Urothelium cell line (cell line): ENCODE measurements at regions not wholly inside any gene's neighbourhood (a gene's known extent, or its start where the extent isn't known, plus 50 kb on each side); places are given as distances from the start of the nearest gene placed in this dataset.
"Not testable (repeated sequence)": the region's sequence is repeated elsewhere in the genome, so short reads cannot be mapped to it uniquely, and the experiment has no call there.

Experiments
- DNase-seq: peaks from one replicate; pipeline ENCODE4 v3.0.0; 2011; ENCODE audit warnings: low spot score, mixed read lengths
- FAIRE-seq: peaks from 2 replicates; lab custom pipeline; 2011; peaks lifted over from hg19 to GRCh38; lab: Jason Lieb, UNC

DNA sequence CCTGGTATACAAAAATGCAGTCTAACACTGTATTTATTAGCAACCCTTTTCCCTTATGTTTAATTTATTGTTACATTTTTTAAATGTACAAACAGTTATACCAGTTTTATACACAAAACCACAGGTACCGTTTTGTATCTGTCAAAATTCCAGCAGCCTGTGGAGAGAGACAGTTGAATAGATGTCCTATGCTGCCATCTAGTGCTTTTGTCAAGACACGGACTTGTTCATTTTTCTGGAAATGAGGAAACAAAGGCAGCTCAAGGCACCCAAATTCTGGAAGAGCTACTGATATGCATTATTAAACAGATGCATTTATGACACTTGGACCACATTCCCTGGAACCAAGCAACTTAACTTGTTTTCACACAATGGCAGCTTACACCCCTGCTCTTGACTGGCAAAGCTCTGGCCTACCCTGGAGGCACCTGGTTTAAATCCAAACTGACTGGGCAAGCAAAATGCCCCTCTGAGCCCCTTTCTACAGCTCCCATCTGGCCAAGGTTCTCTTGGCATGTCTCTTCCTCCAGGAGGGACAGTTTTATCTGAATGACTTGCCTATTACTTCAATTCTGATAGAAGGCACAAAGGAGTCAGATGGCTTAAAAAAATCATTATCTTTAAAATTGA lies 286.9 kb upstream of the PRKD1 start:
- peak; percentile 42 for DNase-seq
- FAIRE-seq: no peak

DNA sequence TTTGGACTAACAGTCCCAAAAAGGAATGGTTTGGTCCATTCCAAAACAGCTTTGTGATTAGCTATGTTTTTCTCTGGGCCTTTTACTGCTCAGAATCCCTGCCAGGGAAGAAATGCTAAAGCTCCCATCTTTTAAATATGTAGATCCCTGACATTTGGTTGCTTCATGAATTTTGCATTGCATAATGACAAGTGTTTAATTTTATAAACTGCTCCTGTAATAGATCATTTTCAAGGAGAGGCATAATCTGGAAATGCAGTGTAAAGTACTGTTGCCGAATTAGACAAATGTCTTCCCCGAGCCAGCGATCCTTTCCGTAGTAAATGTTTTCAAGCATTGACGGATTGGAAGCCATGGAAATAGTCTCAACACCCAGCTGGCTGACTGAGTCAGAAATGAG lies 291.3 kb upstream of the PRKD1 start:
- DNase-seq: no peak
- no peak for FAIRE-seq

DNA sequence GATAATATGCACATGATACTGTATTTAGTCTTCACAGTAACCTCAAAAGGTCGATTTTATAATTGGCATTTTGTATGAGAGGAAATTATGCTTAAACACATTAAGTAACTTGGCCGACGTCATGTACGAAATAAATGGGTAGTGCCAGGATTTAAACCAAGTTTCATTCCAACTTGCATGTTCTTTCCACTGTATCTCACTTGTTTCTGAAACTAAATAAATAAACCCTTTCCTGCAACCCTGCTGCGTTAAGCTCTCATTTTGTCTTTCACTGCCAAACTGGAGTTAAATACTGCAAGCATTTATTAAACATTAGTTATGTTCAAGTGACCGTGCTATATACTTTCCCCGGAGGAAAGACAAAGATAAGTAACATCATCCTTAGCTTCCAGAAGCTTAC lies 293.9 kb upstream of the PRKD1 start:
- no peak for FAIRE-seq
- DNase-seq: no peak

DNA sequence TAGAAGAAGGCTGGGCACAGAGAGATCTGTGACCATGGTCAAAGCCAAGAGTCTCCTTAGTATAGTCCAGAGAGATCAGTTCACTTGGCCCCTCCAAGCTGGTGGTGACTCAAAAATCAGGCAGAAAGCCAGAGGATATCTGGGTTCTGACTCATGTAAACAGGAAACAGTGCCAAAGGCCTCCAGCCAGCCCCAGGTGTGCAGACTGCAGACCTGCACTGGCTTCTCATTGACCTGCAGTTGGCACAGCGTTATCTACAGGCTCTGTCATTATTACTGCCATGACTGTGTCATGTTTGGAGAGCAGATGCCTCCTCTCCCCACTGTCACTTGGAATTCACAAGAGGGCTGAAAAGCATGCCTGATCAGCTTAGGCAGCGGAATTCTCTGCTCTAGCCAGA lies 295.7 kb upstream of the PRKD1 start:
- DNase-seq (peak; percentile 88), FAIRE-seq (no peak)

DNA sequence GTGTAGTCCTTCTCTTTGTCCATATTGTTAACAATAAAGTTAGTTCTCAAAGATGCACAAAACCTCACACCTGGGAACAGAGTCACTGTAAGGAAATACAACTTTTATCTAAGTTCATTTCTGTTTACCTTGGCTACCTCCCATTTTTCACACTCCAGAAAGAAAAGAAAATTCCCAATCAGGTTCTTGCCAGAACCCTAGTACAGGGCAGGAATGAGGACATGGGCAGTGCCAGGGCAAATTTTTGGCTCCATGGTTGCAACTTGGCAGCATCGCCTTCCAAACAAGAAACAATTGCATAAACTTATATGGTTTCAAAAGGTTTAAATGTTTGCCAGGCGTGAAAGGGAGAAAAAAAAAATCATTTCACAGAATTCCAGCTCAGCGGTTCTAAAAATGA lies 296.3 kb upstream of the PRKD1 start:
- no peak for DNase-seq
- FAIRE-seq: no peak

DNA sequence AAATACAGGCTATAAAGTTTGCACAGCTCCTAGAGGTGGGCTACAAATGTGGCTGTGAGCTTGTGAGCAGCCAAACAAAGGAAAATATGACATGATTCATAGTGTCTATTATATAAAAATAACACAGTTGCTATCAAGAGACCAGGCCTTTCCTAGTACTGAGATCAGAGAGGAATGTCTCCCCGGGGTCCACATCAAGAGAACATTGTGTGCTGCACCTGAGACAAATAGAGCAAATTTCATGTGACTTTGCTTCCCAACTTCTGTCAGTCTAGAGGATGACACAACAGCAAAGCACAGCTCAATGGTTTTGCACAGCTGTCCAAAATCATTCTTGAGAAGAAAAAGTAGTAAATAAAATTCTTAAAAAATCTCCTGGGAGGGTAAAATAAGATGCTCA lies 297.5 kb upstream of the PRKD1 start:
- no peak for FAIRE-seq
- DNase-seq: no peak

DNA sequence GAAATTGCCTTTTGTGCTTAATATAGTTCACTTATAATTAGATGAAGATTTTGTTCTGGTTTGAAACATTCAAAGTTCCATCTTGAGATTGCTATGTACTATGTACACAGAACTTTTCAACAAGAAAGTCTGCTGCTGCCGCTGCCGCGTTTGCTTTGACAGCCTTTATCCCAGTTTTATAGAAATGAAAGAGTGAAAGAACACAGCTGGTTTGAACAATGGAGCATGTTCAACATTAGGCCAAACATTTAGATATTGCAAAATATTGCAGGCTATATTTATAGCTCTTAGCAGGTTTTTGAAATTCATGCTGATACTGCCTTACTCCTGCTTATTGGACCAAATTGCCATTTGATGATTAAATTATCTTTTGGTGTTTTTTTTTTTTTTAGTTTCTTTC lies 299.8 kb upstream of the PRKD1 start:
- DNase-seq (no peak), FAIRE-seq (no peak)

DNA sequence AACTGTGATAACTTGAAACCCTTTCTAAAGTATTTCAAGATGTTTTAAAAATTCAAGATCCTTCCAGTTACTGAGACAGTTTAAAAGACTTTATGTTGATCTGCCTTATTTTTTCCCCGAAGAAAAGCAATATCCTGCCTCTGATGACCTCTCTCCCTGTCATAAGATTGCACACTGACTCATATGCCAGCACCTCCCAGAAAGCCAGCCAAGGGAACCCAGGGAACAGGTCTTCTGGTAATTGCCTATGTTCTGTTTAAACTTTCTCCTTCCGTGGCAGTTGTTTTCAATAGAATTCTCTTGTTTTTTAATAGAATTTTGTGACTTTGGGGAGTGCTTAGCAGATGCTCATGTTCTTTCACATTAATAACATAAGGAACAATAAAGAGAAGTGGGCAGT lies 300.2 kb upstream of the PRKD1 start:
- no peak for FAIRE-seq
- DNase-seq: peak; percentile 44

DNA sequence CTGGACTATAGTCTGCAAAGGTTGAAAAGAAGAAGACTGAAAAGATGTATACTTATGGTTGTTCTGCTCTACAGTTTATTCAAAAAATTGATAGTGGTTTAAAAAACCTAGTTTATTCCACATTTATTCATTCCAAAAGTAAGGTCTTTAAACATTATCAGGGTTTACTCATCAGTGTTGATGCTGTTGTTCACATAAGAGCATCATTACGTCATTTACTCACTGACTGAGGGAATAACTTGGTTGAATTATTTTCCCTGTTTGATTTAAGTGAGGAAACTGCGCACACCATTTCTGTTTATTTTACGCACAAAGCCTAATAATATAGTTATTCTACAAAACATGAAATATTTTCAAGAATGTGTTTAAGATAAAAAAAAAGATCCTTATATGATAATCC lies 303.1 kb upstream of the PRKD1 start:
- DNase-seq (no peak), FAIRE-seq (no peak)

DNA sequence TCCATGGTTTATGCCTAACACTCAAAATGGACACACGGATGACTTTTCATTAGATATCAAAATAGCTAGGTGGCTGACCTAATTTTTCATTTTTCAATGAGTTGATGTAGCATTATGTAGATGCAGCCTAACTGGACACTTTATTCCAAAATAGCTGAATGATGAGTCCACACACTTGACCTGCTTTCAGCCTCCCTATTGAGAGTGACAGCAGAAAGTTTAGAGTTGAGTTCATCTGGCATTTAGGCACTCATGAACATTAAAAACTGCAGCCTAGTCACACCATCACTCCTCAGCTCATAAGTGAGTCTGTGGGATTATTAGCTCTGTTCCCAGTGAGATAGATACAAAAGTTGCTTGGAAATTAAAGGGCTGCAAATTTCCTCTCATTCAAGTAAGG lies 307.3 kb upstream of the PRKD1 start:
- DNase-seq: no peak
- FAIRE-seq: no peak

DNA sequence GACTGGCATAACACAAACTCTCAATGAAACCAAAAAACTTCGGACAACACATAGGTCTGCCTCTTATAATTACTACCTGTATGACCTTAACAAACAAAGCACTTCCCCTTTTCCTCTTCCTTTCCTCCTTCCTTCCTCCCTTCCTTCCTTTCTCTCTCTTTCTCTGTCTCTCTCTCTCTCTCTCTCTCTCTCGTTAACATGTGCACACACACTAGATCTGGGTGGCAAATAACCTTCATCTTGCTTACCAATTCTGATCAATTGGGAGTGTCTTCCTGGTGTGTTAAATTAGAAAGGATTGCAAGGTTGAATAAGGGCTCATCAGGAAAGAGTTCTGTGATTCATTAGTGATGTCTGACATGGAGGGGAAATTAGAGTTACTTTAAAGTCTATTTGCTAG lies 307.8 kb upstream of the PRKD1 start:
- FAIRE-seq: no peak
- DNase-seq: no peak

DNA sequence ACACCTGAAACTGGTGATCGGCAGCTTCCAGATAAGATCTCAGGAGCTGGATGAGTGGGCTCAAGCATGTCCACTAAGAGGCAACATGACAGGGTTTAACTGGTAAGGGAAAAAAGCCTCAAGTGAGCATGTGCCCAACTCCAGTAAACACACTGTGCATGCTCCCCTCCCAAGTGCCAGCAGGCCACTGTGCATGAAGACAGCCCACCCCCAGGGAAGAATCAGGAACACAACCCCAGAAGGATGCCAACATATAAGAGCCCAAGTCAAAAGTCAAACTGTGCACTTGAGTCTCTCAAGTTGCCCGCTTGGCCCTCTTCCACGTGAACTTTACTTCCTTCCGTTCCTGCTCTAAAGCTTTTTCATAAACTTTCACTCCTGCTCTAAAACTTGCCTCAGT lies 311.3 kb upstream of the PRKD1 start:
- FAIRE-seq: no peak
- no peak for DNase-seq

DNA sequence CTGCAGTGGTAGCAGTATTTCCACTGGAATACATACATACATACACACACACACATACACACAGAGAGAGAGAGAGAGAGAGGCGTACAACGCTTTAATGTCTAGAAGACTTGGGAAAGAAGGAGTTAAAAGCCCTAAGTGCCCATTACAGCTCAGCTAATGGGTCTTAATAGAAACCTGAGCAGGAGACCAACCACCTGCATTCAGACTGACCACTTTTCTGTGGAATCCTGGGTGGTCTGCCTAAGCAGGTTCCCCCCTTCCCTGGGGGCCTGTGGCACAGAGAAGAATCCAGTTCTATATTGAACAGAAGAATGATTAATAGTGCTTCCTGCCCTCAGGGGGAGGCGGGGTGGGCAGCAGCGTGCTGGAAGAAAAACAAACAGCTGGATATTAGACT lies 312.4 kb upstream of the PRKD1 start:
- FAIRE-seq (no peak), DNase-seq (no peak)

DNA sequence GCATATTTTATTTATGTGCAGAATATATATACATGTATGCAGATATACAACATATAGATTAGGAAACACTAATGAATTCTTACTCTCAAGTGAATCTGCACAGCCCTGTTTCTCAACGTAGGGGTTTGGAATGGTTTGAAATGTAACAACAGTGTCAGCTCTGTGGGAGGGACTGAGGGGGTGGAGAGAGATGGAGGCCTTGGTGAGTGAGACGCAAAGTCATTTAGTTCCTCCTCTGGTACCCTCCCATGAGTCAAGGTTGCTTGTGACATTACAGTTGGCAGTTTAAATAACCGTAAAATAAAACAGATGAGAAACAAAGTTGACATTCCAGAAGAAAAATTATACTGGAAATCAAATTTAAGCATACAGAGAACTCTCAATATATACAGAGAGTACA lies 313.0 kb upstream of the PRKD1 start:
- DNase-seq (no peak), FAIRE-seq (no peak)

DNA sequence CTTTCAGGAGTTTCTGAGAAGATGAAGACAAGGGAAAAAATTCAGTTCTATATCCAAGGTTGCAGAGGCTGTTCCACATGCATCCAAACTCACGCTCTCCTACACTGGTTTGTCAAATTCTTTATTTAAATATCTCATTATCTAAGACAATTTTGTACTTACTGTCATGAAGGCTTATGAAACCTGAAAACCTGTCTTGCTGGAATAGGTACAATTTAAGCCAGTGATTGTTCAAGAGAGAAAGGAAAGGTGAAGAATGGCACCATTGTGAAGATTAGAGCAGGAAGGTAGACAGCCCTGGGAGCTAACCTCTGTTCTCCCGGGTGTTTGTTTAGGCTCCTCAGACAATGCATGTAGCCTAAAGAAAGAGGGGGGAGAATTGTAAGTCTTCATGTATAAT lies 315.1 kb upstream of the PRKD1 start:
- FAIRE-seq: no peak

DNA sequence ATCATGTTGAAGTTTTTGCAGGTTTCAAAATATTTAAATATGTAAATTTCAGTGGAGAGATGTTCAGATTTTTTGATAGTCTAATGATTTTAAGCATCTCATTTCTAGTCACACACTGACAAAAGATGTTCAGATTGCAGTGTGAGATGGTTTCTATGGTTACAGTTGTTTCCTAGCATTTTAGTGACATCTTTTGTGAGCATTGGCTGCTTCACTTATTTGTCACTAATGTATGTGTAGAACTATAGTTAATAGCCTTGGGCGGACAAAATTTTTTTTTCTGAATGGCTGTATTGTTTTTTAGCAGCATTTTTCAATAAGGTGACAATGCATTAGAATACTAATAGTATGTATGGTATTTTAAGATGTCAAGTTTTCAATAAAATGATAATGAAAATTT lies 315.6 kb upstream of the PRKD1 start:
- DNase-seq (no peak), FAIRE-seq (no peak)

More for the DNA sequence above, 315.1 kb upstream of the PRKD1 start:
- DNase-seq: no peak

DNA sequence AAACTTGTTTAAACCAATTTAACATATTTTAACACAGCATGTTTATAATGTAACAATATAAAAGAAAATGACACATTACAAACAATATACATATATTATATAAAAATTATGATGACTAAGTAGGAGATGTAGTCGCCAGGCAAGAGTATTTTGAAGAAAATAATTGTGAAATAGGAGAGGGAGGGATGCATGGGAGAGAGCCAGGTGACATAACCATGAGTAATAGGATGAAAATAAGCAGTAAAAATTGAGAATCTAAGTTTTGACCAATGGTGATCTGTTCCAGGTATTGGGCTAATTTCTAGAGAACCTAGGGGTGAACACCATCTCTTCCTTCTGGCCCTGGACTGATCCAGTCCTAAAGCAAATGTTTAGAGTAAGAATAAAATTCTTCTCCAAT lies 315.2 kb upstream of the G2E3 start:
- DNase-seq: peak; percentile 19
- no peak for FAIRE-seq

DNA sequence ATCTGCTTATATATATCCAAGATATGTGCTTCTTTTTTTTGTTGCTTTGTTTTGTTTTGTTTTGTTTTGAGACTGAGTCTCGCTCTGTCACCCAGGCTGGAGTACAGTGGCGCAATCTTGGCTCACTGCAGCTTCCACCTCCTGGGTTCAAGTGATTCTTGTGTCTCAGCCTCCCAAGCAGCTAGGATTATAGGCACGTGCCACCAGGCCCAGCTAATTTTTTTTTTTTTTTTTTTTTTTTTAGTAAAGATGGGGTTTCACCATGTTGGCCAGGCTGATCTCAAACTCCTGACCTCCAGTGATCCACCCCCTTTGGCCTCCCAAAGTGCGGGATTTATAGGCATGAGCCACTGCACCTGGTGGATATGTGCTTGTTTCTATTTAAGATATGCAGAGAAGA lies 314.6 kb upstream of the G2E3 start:
- not testable (repeated sequence) for DNase-seq, FAIRE-seq

DNA sequence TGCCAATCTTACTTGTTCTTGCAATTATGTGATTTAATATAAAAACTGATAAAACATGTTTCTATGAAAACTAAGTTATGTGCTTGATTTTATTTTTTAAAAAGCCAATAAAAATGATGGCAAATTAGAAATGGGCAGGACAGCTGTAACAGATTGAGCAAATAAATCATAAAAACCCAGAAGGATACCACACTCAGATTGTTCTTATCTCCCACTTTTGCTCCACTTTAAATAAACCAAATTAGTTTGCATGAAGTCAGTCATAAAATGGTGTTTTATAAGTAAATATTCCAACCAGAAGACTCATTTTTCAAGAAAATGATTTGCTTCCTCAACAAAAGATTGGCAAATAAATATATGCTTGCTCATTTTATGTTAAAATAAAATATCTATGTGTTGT lies 307.9 kb upstream of the G2E3 start:
- DNase-seq: no peak
- FAIRE-seq: no peak

DNA sequence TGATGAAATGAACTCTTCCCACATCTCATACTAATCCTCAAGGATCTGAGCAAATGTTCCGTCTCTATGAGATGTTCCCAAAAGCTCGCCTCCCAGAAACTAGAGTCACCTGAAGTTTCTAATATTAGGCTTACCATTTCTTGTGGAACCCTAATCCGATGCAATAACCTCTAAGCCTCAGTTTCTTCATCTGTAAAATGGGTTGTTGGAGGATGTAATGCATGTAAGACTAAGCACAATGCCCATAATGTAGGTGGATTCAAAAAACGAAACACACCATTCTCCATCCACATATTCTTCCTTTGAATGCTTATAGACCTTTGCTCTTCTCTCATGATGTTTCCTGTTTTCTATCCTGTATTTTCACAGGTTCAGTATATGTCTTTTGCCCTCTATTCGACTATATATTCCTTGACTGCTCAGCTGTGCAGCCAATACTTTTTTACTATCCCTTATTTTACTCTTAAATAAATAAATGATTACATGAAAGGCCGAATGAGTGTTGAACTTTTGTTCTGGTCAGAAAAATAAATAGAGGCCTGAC lies 307.3 kb upstream of the G2E3 start:
- no peak for FAIRE-seq
- DNase-seq: no peak

DNA sequence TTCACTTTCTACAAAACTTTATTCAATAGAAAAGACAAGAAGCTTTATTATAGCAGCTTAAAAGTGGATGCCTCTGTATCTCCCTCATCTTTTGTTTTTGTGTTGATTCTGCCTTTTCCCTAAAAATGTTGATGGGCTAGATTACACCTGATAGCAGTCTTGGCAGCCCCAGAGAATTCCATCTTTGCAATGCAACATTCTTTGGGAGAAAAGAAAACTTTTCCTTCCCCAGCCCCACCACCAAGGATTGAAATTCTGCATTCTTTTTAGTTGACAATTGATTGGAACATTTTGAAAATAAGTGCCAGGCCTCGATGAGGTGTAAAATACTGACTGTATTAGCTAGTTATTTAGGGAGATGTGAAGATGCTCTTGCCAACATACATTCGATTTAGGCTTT lies 306.8 kb upstream of the G2E3 start:
- no peak for DNase-seq
- FAIRE-seq: no peak

DNA sequence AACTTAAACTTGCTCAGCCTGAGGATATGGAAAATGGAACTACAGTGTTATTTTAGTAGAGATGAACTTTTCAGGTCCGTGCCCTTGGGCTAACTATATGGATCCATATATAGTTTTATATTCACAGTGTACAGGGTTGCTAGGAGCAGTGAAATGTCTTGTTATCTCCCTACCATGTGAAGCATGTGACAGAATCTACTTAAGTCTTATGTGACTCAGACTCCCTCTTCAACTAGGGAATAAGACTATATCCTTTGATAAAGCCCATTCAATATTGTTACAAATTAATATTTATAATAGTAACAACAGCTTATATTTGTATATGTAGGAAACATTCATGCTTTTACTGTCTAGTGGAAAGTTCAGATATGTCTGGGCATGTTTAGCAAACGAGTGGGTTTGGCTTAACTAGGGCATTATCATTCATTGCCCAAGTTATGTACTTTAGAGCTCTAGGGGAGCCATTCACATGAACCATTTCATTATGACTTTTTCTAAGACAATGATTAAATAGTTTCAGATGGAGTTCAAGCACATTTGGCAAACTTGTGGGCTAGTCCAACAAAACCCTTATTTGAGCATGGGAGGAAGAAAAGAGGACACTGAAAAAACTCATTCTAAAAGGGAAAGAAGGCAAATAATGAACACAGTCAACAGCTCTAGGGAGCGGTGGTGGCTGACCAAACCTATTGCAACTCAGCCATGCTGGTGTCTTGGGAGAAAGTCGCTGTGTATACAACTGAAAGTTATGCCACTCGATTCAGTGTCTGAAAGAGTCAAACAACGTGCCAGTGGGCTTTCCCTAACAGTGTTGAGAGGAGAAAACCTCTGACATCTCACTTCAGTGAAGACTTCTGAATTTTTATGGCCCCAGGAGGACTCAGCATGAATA lies 305.9 kb upstream of the G2E3 start:
- peak; percentile 5 for FAIRE-seq
- DNase-seq: no peak
